ENCODE measurements at regions not wholly inside any gene's neighbourhood (a gene's known extent, or its start where the extent isn't known, plus 50 kb on each side); places are given as distances from the start of the nearest gene placed in this dataset.

DNA sequence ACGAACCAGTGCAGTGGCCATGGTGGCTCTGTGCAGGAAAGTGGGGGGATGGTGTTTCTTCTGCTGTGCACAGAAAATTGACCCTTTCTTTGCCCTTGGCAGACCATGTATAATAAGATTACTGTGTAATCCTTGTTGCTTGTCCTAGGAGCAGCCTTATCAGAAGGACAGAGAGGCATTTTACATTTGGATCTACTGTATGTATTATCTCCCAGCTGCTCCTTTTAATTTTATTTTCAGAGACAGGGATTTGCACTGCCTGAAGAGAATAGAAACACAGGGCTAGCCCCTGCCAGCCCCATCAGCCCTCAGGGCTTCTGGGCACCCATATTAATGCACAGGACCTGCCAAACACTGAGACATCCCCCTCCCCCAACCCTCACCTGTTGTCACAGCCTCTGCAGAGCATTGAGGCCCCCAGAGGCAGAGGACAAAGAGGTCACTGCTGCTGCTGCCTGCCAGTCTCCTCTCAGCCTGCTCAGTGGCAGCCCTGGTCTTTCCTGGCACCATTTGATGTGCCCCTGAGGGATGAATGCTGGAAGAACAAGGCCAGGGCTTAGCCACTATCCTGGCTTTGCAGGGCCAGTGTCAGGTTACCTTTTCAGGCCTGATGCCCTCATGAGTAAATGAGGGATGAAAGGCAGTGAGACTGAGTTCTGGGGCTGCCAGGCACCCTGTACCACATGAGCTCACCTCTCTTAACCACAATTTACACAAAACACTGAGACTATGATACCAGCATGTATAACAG is 533.4 kb downstream of the NTRK3 start:
- TF ChIP-seq, protein P1, sequence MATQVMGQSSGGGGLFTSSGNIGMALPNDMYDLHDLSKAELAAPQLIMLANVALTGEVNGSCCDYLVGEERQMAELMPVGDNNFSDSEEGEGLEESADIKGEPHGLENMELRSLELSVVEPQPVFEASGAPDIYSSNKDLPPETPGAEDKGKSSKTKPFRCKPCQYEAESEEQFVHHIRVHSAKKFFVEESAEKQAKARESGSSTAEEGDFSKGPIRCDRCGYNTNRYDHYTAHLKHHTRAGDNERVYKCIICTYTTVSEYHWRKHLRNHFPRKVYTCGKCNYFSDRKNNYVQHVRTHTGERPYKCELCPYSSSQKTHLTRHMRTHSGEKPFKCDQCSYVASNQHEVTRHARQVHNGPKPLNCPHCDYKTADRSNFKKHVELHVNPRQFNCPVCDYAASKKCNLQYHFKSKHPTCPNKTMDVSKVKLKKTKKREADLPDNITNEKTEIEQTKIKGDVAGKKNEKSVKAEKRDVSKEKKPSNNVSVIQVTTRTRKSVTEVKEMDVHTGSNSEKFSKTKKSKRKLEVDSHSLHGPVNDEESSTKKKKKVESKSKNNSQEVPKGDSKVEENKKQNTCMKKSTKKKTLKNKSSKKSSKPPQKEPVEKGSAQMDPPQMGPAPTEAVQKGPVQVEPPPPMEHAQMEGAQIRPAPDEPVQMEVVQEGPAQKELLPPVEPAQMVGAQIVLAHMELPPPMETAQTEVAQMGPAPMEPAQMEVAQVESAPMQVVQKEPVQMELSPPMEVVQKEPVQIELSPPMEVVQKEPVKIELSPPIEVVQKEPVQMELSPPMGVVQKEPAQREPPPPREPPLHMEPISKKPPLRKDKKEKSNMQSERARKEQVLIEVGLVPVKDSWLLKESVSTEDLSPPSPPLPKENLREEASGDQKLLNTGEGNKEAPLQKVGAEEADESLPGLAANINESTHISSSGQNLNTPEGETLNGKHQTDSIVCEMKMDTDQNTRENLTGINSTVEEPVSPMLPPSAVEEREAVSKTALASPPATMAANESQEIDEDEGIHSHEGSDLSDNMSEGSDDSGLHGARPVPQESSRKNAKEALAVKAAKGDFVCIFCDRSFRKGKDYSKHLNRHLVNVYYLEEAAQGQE (IDR thresholded peaks at IDR 0.05; ENCODE audit: unreplicated experiment): no peak
- TF ChIP-seq, protein P2, sequence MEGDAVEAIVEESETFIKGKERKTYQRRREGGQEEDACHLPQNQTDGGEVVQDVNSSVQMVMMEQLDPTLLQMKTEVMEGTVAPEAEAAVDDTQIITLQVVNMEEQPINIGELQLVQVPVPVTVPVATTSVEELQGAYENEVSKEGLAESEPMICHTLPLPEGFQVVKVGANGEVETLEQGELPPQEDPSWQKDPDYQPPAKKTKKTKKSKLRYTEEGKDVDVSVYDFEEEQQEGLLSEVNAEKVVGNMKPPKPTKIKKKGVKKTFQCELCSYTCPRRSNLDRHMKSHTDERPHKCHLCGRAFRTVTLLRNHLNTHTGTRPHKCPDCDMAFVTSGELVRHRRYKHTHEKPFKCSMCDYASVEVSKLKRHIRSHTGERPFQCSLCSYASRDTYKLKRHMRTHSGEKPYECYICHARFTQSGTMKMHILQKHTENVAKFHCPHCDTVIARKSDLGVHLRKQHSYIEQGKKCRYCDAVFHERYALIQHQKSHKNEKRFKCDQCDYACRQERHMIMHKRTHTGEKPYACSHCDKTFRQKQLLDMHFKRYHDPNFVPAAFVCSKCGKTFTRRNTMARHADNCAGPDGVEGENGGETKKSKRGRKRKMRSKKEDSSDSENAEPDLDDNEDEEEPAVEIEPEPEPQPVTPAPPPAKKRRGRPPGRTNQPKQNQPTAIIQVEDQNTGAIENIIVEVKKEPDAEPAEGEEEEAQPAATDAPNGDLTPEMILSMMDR (conservative IDR thresholded peaks at IDR 0.05; ENCODE audit: low read depth in 2 of 2): no peak
- TF ChIP-seq POLR2AphosphoS5 (IDR thresholded peaks at IDR 0.05; ENCODE audit: low read depth) (no peak), EZH2 (IDR thresholded peaks at IDR 0.05; ENCODE audit: low read depth, unreplicated experiment) (no peak), NANOG (IDR thresholded peaks at IDR 0.05; ENCODE audit: borderline replicate concordance) (no peak), CREB1 (CRISPR knock-in tag; IDR thresholded peaks at IDR 0.05; ENCODE audit: low read depth) (no peak), EZH2phosphoT487 (IDR thresholded peaks at IDR 0.05; ENCODE audit: unreplicated experiment) (no peak), ZNF331 (CRISPR knock-in tag; IDR thresholded peaks at IDR 0.05; ENCODE audit: low read depth) (no peak), JUNB (IDR thresholded peaks at IDR 0.05; ENCODE audit: unreplicated experiment) (no peak), STAT1 (IDR thresholded peaks at IDR 0.05; ENCODE audit: unreplicated experiment) (no peak)
- TF ChIP-seq, protein P3, sequence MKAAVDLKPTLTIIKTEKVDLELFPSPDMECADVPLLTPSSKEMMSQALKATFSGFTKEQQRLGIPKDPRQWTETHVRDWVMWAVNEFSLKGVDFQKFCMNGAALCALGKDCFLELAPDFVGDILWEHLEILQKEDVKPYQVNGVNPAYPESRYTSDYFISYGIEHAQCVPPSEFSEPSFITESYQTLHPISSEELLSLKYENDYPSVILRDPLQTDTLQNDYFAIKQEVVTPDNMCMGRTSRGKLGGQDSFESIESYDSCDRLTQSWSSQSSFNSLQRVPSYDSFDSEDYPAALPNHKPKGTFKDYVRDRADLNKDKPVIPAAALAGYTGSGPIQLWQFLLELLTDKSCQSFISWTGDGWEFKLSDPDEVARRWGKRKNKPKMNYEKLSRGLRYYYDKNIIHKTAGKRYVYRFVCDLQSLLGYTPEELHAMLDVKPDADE (IDR thresholded peaks at IDR 0.05): no peak
